ENCODE measurements at regions not wholly inside any gene's neighbourhood (a gene's known extent, or its start where the extent isn't known, plus 50 kb on each side); places are given as distances from the start of the nearest gene placed in this dataset.

- no peak for TF ChIP-seq HDGF (IDR thresholded peaks at IDR 0.05)
- no peak for TF ChIP-seq EED (IDR thresholded peaks at IDR 0.05; ENCODE audit: low read depth)
- TF ChIP-seq SMAD1 (IDR thresholded peaks at IDR 0.05; ENCODE audit: low read depth, partially characterized antibody): no peak
- TF ChIP-seq SREBF1 (IDR thresholded peaks at IDR 0.05; ENCODE audit: low read length): no peak
- TF ChIP-seq RAD21 (IDR thresholded peaks at IDR 0.05; ENCODE audit: insufficient read depth, low read depth, low read length): no peak
- no peak for TF ChIP-seq FOXM1 (IDR thresholded peaks at IDR 0.05; ENCODE audit: low read depth, low read length)
- TF ChIP-seq ZSCAN29 (IDR thresholded peaks at IDR 0.05): no peak
- TF ChIP-seq KDM1A (IDR thresholded peaks at IDR 0.05; ENCODE audit: borderline replicate concordance): no peak
Observed at GRCh38 chr12:105436636-105437035, 106.1 kb downstream of the C12orf75 start (continued).

- no peak overlapping the region for H3K9ac ChIP-seq (ENCODE audit: control insufficient read depth, insufficient read depth, low read length)
- H3K36me3 ChIP-seq (ENCODE audit: control insufficient read depth in 2 of 2, insufficient read depth in 2 of 2, low read length in 1 of 2): no peaks in the 10 kb centered on the region
- FAIRE-seq: no peak
- intact Hi-C loops (cut with micrococcal nuclease; ENCODE audit: unreplicated experiment): no loop called here
- in situ Hi-C loops (cut with MboI): no loop called here
- ChIA-PET RAD21 (ENCODE audit: unreplicated experiment) (no interaction called here), POLR2A (no interaction called here), CTCF (no interaction called here), SMC1A (ENCODE audit: uncharacterized antibody, unreplicated experiment) (no interaction called here)
- no peaks in the 10 kb centered on the region; the same call in 2 of the 3 replicates for H3K9me3 ChIP-seq (replicated peaks; ENCODE audit: control insufficient read depth, insufficient read depth, low read length)
- no peaks in the 10 kb centered on the region for H3K79me2 ChIP-seq (ENCODE audit: control insufficient read depth, insufficient read depth, low read length)
- H3K4me2 ChIP-seq (ENCODE audit: control insufficient read depth, insufficient read depth): no peak overlapping the region
- H3K27me3 ChIP-seq (replicated peaks in 1 of 2; ENCODE audit: control insufficient read depth in 2 of 2, insufficient read depth in 2 of 2, low read length in 1 of 2): no peaks in the 10 kb centered on the region
- no peak for DNase-seq (ENCODE audit: low read depth, low spot score)
- BruUV-seq (replicated peaks): no TSS peak
- no peak overlapping the region for H2AFZ ChIP-seq (ENCODE audit: control insufficient read depth, low read depth, low read length)
- H4K20me1 ChIP-seq (ENCODE audit: control insufficient read depth, insufficient read depth): no peaks in the 10 kb centered on the region
- ATAC-seq: no peak
- WGBS (ENCODE audit: insufficient coverage, insufficient replicate concordance, low lambda C conversion rate, missing lambda C conversion rate): 68% methylated on average over 1 of the region's 1 CpG
- H3K4me3 ChIP-seq: no peak overlapping the region
- H3K4me1 ChIP-seq (ENCODE audit: control insufficient read depth, insufficient read depth, low read length): no peaks in the 10 kb centered on the region
- H3K27ac ChIP-seq (ENCODE audit: control insufficient read depth, insufficient read depth): no peak overlapping the region
- TF ChIP-seq MTA2 (IDR thresholded peaks at IDR 0.05; ENCODE audit: low read depth) (no peak), FOXK2 (IDR thresholded peaks at IDR 0.05) (no peak), EP300 (IDR thresholded peaks at IDR 0.05; ENCODE audit: borderline replicate concordance in 1 of 2, control insufficient read depth in 1 of 2, low read depth in 2 of 2, low read length in 2 of 2) (no peak), GABPA (IDR thresholded peaks at IDR 0.05; ENCODE audit: low read depth) (no peak), PBX3 (IDR thresholded peaks at IDR 0.05; ENCODE audit: insufficient replicate concordance, low read depth, low read length) (no peak), SUZ12 (IDR thresholded peaks at IDR 0.05; ENCODE audit: unreplicated experiment) (no peak), ZNF217 (IDR thresholded peaks at IDR 0.05) (no peak), NBN (IDR thresholded peaks at IDR 0.05) (no peak), RAD51 (IDR thresholded peaks at IDR 0.05) (no peak), MXI1 (IDR thresholded peaks at IDR 0.05; ENCODE audit: low read depth, low read length) (no peak), CEBPZ (IDR thresholded peaks at IDR 0.05; ENCODE audit: low read depth, low read length) (no peak), PKNOX1 (IDR thresholded peaks at IDR 0.05) (no peak), FOS (IDR thresholded peaks at IDR 0.05; ENCODE audit: borderline replicate concordance, extremely low read depth, insufficient read length) (no peak)
Observed at GRCh38 chr12:105440037-105440664, 109.7 kb downstream of the C12orf75 start.
